ENCODE measurements at regions not wholly inside any gene's neighbourhood (a gene's known extent, or its start where the extent isn't known, plus 50 kb on each side); places are given as distances from the start of the nearest gene placed in this dataset.

DNA sequence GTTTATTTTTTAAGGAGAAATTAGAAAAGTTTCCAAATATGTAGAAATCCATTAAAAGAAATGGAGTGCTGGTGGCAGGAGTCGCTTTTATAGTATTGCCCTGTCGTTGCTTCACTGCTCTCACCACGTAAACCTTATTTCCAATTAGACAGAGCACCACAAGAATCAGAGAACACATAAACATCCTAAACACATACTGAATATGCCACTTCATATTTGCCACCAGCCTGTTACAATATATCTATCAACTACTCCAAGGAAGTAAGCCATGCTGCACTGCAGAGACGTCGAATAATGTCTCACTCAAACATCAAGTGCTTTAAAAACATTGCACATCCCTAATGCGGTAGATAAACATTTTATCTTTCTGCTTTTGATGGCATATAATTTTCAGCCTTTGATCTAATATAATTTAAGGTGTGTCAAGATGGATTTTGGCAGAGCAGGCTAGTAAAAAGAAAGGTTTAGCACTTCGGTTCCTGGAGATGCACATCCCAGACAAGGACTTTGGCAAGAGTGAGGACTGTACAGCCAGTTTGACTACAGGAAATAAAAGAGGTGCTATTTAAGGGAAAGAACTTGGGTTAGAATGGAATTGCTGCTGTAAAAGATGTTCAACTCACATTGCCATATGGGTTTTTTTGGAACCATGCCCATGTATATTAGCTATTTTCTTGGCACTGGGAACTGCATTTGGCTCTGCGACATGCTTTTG, 932.3 kb downstream of the EFNB2 start:
- peaks cover 2% of the 10 kb centered on the region for H3K27me3 Mint-ChIP-seq (ENCODE audit: insufficient read depth, low read depth, poor library complexity)
- no peaks in the 10 kb centered on the region for H3K9me3 Mint-ChIP-seq
- no peak overlapping the region for H2AFZ ChIP-seq
- no peaks in the 10 kb centered on the region for H3K4me1 ChIP-seq (ENCODE audit: insufficient read depth)
- DNase-seq (ENCODE audit: low spot score) (no peak), ATAC-seq (no peak)
- H3K4me3 ChIP-seq: no peak overlapping the region
- TF ChIP-seq EZH2phosphoT487 (IDR thresholded peaks at IDR 0.05; ENCODE audit: unreplicated experiment): no peak
- no peak for TF ChIP-seq ZNF331 (CRISPR knock-in tag; IDR thresholded peaks at IDR 0.05; ENCODE audit: low read depth)
- TF ChIP-seq JUNB (IDR thresholded peaks at IDR 0.05; ENCODE audit: unreplicated experiment): no peak
- TF ChIP-seq, protein P1, sequence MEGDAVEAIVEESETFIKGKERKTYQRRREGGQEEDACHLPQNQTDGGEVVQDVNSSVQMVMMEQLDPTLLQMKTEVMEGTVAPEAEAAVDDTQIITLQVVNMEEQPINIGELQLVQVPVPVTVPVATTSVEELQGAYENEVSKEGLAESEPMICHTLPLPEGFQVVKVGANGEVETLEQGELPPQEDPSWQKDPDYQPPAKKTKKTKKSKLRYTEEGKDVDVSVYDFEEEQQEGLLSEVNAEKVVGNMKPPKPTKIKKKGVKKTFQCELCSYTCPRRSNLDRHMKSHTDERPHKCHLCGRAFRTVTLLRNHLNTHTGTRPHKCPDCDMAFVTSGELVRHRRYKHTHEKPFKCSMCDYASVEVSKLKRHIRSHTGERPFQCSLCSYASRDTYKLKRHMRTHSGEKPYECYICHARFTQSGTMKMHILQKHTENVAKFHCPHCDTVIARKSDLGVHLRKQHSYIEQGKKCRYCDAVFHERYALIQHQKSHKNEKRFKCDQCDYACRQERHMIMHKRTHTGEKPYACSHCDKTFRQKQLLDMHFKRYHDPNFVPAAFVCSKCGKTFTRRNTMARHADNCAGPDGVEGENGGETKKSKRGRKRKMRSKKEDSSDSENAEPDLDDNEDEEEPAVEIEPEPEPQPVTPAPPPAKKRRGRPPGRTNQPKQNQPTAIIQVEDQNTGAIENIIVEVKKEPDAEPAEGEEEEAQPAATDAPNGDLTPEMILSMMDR (conservative IDR thresholded peaks at IDR 0.05; ENCODE audit: low read depth in 2 of 2): no peak
- H3K27me3 ChIP-seq (ENCODE audit: insufficient read depth): no peaks in the 10 kb centered on the region
- no peaks in the 10 kb centered on the region for H3K79me2 ChIP-seq (replicated peaks; ENCODE audit: insufficient read depth)
- no peak overlapping the region for H3K4me2 ChIP-seq
- H3K9me2 ChIP-seq (ENCODE audit: insufficient read depth): 0 out of 2 replicates have a peak, but pooled peaks cover 9% of the 10 kb centered on the region
- no peak overlapping the region for H3K27ac ChIP-seq (ENCODE audit: low read depth)
- no peaks in the 10 kb centered on the region; the same call in 2 of the 3 replicates for H3K4me1 Mint-ChIP-seq
- no peaks in the 10 kb centered on the region for H3F3A ChIP-seq (replicated peaks; ENCODE audit: low read depth)
- H3K36me3 Mint-ChIP-seq (ENCODE audit: low read depth): no peaks in the 10 kb centered on the region
- no peak overlapping the region for H3K4me3 Mint-ChIP-seq
- no peak overlapping the region for H3K27ac Mint-ChIP-seq
- no peaks in the 10 kb centered on the region for H3K36me3 ChIP-seq (ENCODE audit: insufficient read depth)
- H4K20me1 ChIP-seq (replicated peaks; ENCODE audit: insufficient read depth): no peaks in the 10 kb centered on the region

DNA sequence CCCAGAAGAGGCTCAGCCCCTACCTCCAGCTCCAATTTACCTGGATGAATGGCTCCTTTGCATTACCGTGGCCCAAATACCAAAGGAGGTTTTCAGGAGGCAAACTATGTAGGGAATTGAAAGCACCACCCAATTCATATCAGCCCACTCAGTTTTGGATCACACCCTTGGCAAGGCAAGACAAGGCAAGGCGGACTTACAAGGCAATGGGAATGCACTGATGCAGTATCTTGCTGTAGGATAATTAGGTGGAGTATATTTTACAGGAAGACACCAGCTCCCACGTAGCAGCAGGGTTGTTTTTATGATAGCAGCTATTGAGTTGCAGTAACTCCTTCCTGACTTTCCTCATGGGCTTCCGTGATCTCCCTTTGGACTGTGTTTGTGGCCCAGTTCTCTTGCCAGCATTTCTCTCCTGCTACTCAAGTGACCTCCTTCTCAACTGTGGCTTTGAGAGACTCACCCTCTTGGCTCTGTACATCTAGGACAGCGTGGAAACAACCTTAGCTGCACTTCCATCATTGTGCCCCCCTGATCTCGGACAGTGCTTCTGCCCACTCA, 935.9 kb downstream of the EFNB2 start:
- H3K27me3 ChIP-seq (ENCODE audit: insufficient read depth): no peaks in the 10 kb centered on the region
- H3K9me2 ChIP-seq (ENCODE audit: insufficient read depth): 0 out of 2 replicates have a peak, but pooled peaks cover 9% of the 10 kb centered on the region
- no peaks in the 10 kb centered on the region for H3K4me1 ChIP-seq (ENCODE audit: insufficient read depth)
- H3K79me2 ChIP-seq (replicated peaks; ENCODE audit: insufficient read depth): no peaks in the 10 kb centered on the region
- H3F3A ChIP-seq (replicated peaks; ENCODE audit: low read depth): no peaks in the 10 kb centered on the region
- Mint-ChIP-seq H3K4me1 (no peaks in the 10 kb centered on the region), H3K9me3 (no peaks in the 10 kb centered on the region), H3K4me3 (no peak overlapping the region), H3K27ac (no peak overlapping the region), H3K27me3 (ENCODE audit: insufficient read depth, low read depth, poor library complexity) (peaks cover 3% of the 10 kb centered on the region), H3K36me3 (ENCODE audit: low read depth) (no peaks in the 10 kb centered on the region)
- H3K27ac ChIP-seq (ENCODE audit: low read depth): no peak overlapping the region
- no peak overlapping the region for H3K4me2 ChIP-seq
- H3K36me3 ChIP-seq (ENCODE audit: insufficient read depth): no peaks in the 10 kb centered on the region
- no peaks in the 10 kb centered on the region for H4K20me1 ChIP-seq (replicated peaks; ENCODE audit: insufficient read depth)
- H3K4me3 ChIP-seq: no peak overlapping the region
- no peak for DNase-seq (ENCODE audit: low spot score)
- no peak for ATAC-seq
- H2AFZ ChIP-seq: no peak overlapping the region
- TF ChIP-seq EZH2phosphoT487 (IDR thresholded peaks at IDR 0.05; ENCODE audit: unreplicated experiment) (no peak), ZNF114 (CRISPR knock-in tag; IDR thresholded peaks at IDR 0.05) (no peak), NANOG (IDR thresholded peaks at IDR 0.05; ENCODE audit: borderline replicate concordance) (no peak), CREB1 (CRISPR knock-in tag; IDR thresholded peaks at IDR 0.05; ENCODE audit: low read depth) (no peak)
- TF ChIP-seq, protein P2, sequence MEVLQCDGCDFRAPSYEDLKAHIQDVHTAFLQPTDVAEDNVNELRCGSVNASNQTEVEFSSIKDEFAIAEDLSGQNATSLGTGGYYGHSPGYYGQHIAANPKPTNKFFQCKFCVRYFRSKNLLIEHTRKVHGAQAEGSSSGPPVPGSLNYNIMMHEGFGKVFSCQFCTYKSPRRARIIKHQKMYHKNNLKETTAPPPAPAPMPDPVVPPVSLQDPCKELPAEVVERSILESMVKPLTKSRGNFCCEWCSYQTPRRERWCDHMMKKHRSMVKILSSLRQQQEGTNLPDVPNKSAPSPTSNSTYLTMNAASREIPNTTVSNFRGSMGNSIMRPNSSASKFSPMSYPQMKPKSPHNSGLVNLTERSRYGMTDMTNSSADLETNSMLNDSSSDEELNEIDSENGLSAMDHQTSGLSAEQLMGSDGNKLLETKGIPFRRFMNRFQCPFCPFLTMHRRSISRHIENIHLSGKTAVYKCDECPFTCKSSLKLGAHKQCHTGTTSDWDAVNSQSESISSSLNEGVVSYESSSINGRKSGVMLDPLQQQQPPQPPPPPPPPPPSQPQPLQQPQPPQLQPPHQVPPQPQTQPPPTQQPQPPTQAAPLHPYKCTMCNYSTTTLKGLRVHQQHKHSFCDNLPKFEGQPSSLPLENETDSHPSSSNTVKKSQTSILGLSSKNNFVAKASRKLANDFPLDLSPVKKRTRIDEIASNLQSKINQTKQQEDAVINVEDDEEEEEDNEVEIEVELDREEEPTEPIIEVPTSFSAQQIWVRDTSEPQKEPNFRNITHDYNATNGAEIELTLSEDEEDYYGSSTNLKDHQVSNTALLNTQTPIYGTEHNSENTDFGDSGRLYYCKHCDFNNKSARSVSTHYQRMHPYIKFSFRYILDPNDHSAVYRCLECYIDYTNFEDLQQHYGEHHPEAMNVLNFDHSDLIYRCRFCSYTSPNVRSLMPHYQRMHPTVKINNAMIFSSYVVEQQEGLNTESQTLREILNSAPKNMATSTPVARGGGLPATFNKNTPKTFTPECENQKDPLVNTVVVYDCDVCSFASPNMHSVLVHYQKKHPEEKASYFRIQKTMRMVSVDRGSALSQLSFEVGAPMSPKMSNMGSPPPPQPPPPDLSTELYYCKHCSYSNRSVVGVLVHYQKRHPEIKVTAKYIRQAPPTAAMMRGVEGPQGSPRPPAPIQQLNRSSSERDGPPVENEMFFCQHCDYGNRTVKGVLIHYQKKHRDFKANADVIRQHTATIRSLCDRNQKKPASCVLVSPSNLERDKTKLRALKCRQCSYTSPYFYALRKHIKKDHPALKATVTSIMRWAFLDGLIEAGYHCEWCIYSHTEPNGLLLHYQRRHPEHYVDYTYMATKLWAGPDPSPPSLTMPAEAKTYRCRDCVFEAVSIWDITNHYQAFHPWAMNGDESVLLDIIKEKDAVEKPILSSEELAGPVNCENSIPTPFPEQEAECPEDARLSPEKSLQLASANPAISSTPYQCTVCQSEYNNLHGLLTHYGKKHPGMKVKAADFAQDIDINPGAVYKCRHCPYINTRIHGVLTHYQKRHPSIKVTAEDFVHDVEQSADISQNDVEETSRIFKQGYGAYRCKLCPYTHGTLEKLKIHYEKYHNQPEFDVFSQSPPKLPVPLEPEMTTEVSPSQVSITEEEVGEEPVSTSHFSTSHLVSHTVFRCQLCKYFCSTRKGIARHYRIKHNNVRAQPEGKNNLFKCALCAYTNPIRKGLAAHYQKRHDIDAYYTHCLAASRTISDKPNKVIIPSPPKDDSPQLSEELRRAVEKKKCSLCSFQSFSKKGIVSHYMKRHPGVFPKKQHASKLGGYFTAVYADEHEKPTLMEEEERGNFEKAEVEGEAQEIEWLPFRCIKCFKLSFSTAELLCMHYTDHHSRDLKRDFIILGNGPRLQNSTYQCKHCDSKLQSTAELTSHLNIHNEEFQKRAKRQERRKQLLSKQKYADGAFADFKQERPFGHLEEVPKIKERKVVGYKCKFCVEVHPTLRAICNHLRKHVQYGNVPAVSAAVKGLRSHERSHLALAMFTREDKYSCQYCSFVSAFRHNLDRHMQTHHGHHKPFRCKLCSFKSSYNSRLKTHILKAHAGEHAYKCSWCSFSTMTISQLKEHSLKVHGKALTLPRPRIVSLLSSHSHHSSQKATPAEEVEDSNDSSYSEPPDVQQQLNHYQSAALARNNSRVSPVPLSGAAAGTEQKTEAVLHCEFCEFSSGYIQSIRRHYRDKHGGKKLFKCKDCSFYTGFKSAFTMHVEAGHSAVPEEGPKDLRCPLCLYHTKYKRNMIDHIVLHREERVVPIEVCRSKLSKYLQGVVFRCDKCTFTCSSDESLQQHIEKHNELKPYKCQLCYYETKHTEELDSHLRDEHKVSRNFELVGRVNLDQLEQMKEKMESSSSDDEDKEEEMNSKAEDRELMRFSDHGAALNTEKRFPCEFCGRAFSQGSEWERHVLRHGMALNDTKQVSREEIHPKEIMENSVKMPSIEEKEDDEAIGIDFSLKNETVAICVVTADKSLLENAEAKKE (CRISPR knock-in tag; IDR thresholded peaks at IDR 0.05): no peak
- TF ChIP-seq, protein P3, sequence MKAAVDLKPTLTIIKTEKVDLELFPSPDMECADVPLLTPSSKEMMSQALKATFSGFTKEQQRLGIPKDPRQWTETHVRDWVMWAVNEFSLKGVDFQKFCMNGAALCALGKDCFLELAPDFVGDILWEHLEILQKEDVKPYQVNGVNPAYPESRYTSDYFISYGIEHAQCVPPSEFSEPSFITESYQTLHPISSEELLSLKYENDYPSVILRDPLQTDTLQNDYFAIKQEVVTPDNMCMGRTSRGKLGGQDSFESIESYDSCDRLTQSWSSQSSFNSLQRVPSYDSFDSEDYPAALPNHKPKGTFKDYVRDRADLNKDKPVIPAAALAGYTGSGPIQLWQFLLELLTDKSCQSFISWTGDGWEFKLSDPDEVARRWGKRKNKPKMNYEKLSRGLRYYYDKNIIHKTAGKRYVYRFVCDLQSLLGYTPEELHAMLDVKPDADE (IDR thresholded peaks at IDR 0.05): no peak

All from GM23338 (cell line).